HG03095 (cell line): ENCODE measurements at regions not wholly inside any gene's neighbourhood (a gene's known extent, or its start where the extent isn't known, plus 50 kb on each side); places are given as distances from the start of the nearest gene placed in this dataset.

Source experiments
- ATAC-seq: cut with Tn5 transposase; IDR thresholded peaks from one replicate; pipeline ENCODE4 v1.9.1; 2021; ENCODE audit warnings: moderate library complexity; ENCODE audit not compliant: unreplicated experiment

- no peak for ATAC-seq
Observed at GRCh38 chr5:5065472-5065871, 74.7 kb upstream of the ADAMTS16 start.

- no peak for ATAC-seq
Observed at GRCh38 chr5:5066276-5067186, 73.6 kb upstream of the ADAMTS16 start.

DNA sequence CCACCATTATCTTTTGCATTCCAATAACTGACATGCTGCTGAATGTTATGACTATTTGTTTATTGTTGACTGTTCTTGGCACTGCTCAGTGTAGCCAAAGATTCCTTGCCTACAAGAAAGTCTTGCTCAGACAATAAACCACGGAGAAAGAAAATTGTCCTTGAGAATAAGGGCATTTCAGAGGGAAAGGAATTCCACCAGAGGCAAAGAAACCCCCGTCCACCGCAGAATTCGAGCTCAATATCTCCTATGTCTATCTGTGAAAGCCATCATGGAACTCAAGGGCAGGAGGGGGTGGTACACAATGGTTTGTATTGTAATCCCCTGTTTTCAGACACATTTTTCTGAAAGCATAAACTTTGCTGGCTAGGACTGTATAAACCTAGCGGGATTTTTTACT lies 70.3 kb upstream of the ADAMTS16 start:
- no peak for ATAC-seq

DNA sequence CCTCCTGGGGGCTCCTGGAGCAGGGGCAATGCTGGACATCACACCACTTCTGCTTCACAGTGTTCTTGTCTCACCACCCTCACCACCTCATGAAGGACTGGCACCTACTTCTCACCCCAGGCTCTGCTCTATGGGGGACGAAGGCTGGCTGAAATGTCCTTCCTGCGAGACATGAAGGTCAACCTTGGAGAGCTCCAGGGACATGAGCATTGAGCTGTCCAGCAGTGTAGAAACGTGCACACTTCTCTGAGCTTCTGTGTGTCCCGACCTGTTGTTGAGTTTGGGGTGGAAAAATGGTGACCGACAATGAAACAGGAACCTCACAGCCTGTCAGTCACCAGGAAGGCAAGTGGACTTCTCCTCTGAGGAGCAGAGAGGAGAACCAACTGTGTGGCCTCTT lies 68.6 kb upstream of the ADAMTS16 start:
- no peak for ATAC-seq

DNA sequence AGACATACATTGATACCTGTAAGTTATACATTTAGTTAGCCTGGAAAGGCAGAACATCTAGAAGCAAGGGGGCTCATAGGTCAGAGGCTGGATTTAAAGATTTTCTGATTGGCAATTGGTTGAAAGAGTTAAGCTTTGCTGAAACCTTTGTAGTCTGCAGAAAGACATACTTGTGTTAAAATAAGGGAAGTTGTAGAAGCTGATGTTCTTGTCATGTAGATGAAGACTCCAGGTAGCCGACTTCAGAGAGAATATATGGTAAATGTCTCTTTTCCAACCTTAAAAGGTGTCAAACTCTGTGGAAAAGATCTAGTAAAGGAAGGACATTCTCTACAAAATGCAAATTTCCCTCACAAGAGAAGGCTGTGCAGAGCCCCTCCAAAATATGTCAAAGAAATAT lies 62.9 kb upstream of the ADAMTS16 start:
- ATAC-seq: no peak

- ATAC-seq: no peak
Observed at GRCh38 chr5:5078009-5078897, 61.9 kb upstream of the ADAMTS16 start.

DNA sequence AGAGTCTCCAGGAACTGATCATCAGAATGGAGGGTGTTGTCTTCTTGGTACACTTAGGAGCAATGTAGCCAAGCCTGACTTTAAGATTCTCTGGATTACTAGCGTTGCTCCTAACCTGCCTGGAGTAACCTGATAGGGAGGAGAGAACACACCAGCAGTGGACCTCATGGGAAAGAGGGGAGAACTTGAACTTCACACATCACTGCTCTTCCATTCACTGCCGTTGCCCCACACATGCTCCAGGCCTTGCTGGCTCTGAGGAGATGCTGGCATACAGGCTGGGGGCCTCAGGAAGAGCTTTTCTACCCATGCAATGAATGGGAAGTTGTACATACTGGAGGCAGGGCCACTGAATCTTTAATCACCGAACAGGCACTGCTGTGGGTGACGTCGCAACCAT lies 60.3 kb upstream of the ADAMTS16 start:
- no peak for ATAC-seq

DNA sequence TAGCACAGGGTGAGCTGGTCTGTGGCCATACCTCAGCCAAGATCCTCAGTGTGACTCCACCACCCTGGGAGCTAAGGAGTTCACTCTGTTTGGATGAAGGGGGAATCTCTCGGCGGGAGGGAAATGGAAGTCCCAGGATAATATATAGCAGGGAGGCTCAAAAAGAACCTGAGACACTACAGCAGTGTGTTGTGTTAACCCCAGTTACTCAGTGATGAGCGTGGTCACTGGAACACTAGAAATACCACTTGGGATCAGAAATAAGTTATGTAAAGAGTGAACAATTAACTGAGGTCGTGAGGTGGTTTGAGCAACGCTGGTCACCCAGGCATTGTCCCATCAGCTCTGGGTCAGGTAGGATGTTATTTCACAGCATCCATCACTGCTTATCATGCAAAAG lies 59.3 kb upstream of the ADAMTS16 start:
- ATAC-seq: no peak

DNA sequence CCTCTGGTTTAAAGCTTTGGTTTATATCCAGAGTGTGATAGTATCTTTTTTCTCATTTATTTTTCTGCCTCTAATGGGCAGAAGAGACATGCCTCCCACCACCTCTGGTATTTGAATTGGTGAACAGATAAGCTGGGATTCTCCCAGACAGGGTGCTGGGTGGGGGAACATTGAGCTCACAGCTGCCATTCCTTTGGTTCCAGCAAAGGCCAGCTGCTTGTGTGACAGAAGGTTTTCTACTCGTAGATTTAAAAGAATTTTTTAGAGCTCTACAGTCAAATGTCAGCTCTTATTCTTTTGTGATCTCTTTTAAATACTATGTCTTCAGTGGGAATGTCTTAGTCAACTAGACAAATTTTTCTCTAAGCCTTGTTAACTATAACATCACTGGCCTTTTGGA lies 54.7 kb upstream of the ADAMTS16 start:
- no peak for ATAC-seq

- no peak for ATAC-seq
Observed at GRCh38 chr5:5089895-5090649, 50.1 kb upstream of the ADAMTS16 start.
